HL-60 (cell line): ENCODE measurements at regions not wholly inside any gene's neighbourhood (a gene's known extent, or its start where the extent isn't known, plus 50 kb on each side); places are given as distances from the start of the nearest gene placed in this dataset.

Source experiments
- DNase-seq, 2 experiments: peaks; one replicate each; pipeline ENCODE4 v3.0.0-alpha.2; 2010 to 2020; ENCODE audit warnings: low read depth in 1 of 2, low spot score in 1 of 2
- H3K27ac ChIP-seq: fragments of 250-450 bp; sonication (Bioruptor Pico); replicated peaks from 2 replicates; pipeline ENCODE4 v1.5.1; 2020; ENCODE audit warnings: mild to moderate bottlenecking, moderate library complexity
- H3K27me3 ChIP-seq: fragments of 250-450 bp; sonication (Bioruptor Pico); 2 replicates; pipeline ENCODE4 v1.5.1; 2021; ENCODE audit warnings: mild to moderate bottlenecking, moderate library complexity; ENCODE audit not compliant: insufficient read depth, poor library complexity, severe bottlenecking
- H3K4me3 ChIP-seq: replicated peaks from 2 replicates; pipeline ENCODE4 v1.5.1; 2011; ENCODE audit warnings: mild to moderate bottlenecking, control low read depth, low read length; ENCODE audit not compliant: insufficient read depth
- GABPA ChIP-seq: IDR thresholded peaks from 2 replicates; pipeline ENCODE4 v1.6.1; 2012; ENCODE audit warnings: low read depth
- POLR2AphosphoS5 ChIP-seq: IDR thresholded peaks from 2 replicates; pipeline ENCODE4 v1.6.1; 2012; ENCODE audit warnings: low read depth
- SPI1 ChIP-seq: IDR thresholded peaks from 2 replicates; pipeline ENCODE4 v1.6.1; 2012; ENCODE audit warnings: low read depth, mild to moderate bottlenecking, borderline replicate concordance
- TF ChIP-seq, protein P1 (sequence below): IDR thresholded peaks from 2 replicates; pipeline ENCODE4 v1.6.1; 2012; ENCODE audit warnings: low read depth; ENCODE audit not compliant: insufficient replicate concordance
- TF ChIP-seq, protein P2 (sequence below): IDR thresholded peaks from one replicate; pipeline ENCODE4 v1.5.1; 2011; ENCODE audit warnings: low read length, control low read depth, inconsistent platforms; ENCODE audit not compliant: insufficient read depth

DNA sequence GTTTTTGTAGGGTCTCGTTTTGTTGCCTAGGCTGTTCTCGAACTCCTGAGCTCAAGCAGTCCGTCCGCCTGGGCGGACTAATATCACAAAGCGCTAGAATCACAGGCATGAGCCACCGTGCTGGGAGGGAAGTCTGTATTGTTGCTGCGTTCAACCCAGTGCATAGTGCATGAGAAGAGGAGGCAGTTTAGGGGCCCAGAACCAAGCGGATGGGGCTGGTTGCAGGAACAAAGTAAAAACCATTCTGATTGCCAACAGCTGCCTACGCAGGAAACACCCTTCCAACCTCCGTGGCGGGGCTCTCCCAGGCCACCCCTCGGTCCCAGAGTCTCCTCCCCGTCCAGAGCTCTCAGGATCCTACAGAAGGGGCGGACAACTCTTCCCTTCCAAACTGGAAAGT lies 87.1 kb downstream of the ANXA2R start:
- DNase-seq, result no peak
- no peaks in the 10 kb centered on the region for H3K27me3 ChIP-seq
- TF ChIP-seq, protein P1, sequence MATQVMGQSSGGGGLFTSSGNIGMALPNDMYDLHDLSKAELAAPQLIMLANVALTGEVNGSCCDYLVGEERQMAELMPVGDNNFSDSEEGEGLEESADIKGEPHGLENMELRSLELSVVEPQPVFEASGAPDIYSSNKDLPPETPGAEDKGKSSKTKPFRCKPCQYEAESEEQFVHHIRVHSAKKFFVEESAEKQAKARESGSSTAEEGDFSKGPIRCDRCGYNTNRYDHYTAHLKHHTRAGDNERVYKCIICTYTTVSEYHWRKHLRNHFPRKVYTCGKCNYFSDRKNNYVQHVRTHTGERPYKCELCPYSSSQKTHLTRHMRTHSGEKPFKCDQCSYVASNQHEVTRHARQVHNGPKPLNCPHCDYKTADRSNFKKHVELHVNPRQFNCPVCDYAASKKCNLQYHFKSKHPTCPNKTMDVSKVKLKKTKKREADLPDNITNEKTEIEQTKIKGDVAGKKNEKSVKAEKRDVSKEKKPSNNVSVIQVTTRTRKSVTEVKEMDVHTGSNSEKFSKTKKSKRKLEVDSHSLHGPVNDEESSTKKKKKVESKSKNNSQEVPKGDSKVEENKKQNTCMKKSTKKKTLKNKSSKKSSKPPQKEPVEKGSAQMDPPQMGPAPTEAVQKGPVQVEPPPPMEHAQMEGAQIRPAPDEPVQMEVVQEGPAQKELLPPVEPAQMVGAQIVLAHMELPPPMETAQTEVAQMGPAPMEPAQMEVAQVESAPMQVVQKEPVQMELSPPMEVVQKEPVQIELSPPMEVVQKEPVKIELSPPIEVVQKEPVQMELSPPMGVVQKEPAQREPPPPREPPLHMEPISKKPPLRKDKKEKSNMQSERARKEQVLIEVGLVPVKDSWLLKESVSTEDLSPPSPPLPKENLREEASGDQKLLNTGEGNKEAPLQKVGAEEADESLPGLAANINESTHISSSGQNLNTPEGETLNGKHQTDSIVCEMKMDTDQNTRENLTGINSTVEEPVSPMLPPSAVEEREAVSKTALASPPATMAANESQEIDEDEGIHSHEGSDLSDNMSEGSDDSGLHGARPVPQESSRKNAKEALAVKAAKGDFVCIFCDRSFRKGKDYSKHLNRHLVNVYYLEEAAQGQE, result no peak
- no peak for TF ChIP-seq POLR2AphosphoS5
- TF ChIP-seq, protein P2, sequence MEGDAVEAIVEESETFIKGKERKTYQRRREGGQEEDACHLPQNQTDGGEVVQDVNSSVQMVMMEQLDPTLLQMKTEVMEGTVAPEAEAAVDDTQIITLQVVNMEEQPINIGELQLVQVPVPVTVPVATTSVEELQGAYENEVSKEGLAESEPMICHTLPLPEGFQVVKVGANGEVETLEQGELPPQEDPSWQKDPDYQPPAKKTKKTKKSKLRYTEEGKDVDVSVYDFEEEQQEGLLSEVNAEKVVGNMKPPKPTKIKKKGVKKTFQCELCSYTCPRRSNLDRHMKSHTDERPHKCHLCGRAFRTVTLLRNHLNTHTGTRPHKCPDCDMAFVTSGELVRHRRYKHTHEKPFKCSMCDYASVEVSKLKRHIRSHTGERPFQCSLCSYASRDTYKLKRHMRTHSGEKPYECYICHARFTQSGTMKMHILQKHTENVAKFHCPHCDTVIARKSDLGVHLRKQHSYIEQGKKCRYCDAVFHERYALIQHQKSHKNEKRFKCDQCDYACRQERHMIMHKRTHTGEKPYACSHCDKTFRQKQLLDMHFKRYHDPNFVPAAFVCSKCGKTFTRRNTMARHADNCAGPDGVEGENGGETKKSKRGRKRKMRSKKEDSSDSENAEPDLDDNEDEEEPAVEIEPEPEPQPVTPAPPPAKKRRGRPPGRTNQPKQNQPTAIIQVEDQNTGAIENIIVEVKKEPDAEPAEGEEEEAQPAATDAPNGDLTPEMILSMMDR, result no peak
- H3K4me3 ChIP-seq, result no peak overlapping the region
- H3K27ac ChIP-seq, result no peak overlapping the region

DNA sequence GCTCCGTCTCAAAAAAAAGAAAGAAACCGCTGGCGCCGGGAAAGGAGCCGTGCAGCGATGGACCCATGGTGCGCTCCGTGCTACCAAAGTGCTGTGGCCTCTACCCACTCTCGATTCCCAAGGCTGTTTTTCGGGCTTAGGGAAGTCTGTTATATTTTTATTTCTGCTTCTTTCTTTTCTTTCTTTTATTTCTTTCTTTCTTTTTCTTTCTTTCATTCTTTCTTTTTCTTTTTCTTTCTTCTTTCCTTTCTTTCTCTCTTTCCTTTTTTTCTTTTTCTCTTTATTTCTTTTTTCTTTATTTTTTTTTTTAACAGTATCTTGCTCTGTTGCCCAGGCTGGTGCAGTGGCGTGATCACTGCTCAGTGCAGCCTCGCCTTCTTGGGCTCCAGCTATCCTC lies 87.5 kb downstream of the ANXA2R start:
- Histone ChIP-seq H3K27me3 (no peaks in the 10 kb centered on the region), H3K27ac (no peak overlapping the region), H3K4me3 (no peak overlapping the region)
- TF ChIP-seq, protein P1, result no peak
- TF ChIP-seq, protein P2, result no peak
- TF ChIP-seq SPI1, result no peak
- no peak for DNase-seq

DNA sequence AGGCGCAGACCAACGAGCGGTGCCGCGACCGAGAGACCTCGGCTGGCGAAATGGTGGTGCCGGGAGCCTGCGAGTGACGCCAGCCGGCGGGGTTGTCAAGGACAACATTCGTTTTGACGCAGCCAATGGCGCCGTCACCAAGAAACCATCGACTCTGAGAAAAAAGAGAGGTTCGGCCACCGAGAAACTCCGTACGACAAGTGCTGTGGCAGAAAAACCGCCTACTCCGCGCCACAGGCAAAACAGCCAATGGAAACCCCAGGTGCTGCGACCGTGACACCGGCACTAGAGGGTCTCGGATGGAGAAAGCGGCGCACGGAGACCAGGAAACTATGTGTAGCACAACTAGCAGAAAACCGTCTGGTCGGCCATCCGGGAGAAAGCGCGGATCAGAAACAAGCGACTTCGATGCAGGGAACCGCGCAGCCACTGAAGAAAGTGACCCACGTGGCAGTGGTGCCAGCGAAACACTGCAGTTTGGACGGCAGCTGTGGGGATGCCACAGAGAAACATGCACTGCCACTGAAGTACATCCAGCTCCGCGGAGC lies 88.8 kb downstream of the ANXA2R start:
- H3K4me3 ChIP-seq, result peak overlapping the region; percentile 43
- no peaks in the 10 kb centered on the region for H3K27me3 ChIP-seq
- peak in 1 of 2 experiments; percentile 6 for DNase-seq
- peak overlapping the region; percentile 63; the same call in 1 of the 2 replicates for H3K27ac ChIP-seq
- TF ChIP-seq GABPA (no peak), POLR2AphosphoS5 (no peak), SPI1 (no peak)
- TF ChIP-seq, protein P2, result no peak
- TF ChIP-seq, protein P1, result no peak
